ENCODE measurements at regions not wholly inside any gene's neighbourhood (a gene's known extent, or its start where the extent isn't known, plus 50 kb on each side); places are given as distances from the start of the nearest gene placed in this dataset.

- TF ChIP-seq ZBTB33 (IDR thresholded peaks at IDR 0.05; ENCODE audit: extremely low read depth, insufficient replicate concordance, low read length): no peak
- no peak for TF ChIP-seq EGR1 (IDR thresholded peaks at IDR 0.05; ENCODE audit: low read depth)
- no peak for TF ChIP-seq ATF3 (IDR thresholded peaks at IDR 0.05)
Observed at GRCh38 chr2:12510070-12510469, 206.7 kb upstream of the TRIB2 start (continued).

DNA sequence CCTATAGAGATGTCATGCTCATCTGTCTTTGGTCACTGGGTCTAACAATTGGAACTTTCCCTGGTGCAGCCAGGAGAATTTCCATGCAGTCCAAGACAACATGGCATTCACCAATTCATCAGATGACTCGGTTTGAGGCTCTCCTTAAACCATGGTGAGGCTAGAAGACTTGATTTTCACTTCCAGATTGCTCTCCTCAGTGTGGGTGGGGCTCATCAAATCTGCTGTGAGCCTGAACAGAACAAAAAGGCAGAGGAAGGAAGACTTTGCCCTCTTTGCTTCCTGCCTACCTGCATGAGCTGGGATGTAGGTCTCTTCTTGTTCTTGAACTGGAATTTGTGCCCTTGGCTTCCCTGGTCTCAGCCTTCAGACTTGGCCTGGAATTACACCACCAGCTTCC lies 203.4 kb upstream of the TRIB2 start:
- BruUV-seq (replicated peaks): no TSS peak
- Histone ChIP-seq H3K4me2 (ENCODE audit: low read length) (no peak overlapping the region), H3K9me3 (ENCODE audit: control insufficient read depth in 1 of 2, insufficient read depth in 1 of 2, low read depth in 1 of 2, low read length in 2 of 2) (no peaks in the 10 kb centered on the region), H3K27ac (ENCODE audit: low read depth, low read length) (no peak overlapping the region), H2AFZ (ENCODE audit: low read depth, low read length, poor library complexity, severe bottlenecking) (no peak overlapping the region), H4K20me1 (ENCODE audit: insufficient read depth) (no peaks in the 10 kb centered on the region), H3K4me3 (replicated peaks in 1 of 2; ENCODE audit: low read depth in 1 of 2, low read length in 2 of 2) (no peak overlapping the region), H3K9me2 (ENCODE audit: insufficient read depth) (no peaks in the 10 kb centered on the region), H3K27me3 (ENCODE audit: insufficient read depth, low read length) (0 out of 2 replicates have a peak, but pooled peaks cover under 1% of the 10 kb centered on the region), H3K36me3 (ENCODE audit: control insufficient read depth in 1 of 2, insufficient read depth in 2 of 2, low read length in 2 of 2) (no peaks in the 10 kb centered on the region), H3K9ac (ENCODE audit: low read length) (no peak overlapping the region), H3K79me2 (ENCODE audit: insufficient read depth, low read length) (no peaks in the 10 kb centered on the region), H3K4me1 (ENCODE audit: control insufficient read depth in 1 of 2, insufficient read depth in 2 of 2, low read length in 2 of 2) (no peaks in the 10 kb centered on the region)
- no peak for DNase-seq (ENCODE audit: low read depth, low spot score)
- intact Hi-C loops (cut with micrococcal nuclease): no loop called here
- TF ChIP-seq RAD21 (IDR thresholded peaks at IDR 0.05; ENCODE audit: low read depth) (no peak), CBX3 (IDR thresholded peaks at IDR 0.05; ENCODE audit: low read depth) (no peak), ZNF274 (IDR thresholded peaks at IDR 0.05; ENCODE audit: low read depth, low read length) (no peak), EZH2phosphoT487 (IDR thresholded peaks at IDR 0.05; ENCODE audit: borderline replicate concordance) (no peak), POLR2A (IDR thresholded peaks at IDR 0.05; ENCODE audit: borderline replicate concordance, extremely low read depth, insufficient read depth, insufficient read length) (no peak), JUND (IDR thresholded peaks at IDR 0.05) (no peak), SIN3A (IDR thresholded peaks at IDR 0.05; ENCODE audit: low read depth) (no peak), SP1 (IDR thresholded peaks at IDR 0.05; ENCODE audit: low read depth) (no peak), YY1 (IDR thresholded peaks at IDR 0.05; ENCODE audit: extremely low read depth, insufficient replicate concordance, low read depth, low read length) (no peak), POLR2AphosphoS5 (IDR thresholded peaks at IDR 0.05; ENCODE audit: low read depth, low read length) (no peak), FOSL1 (IDR thresholded peaks at IDR 0.05; ENCODE audit: low read depth) (no peak), ZBTB33 (IDR thresholded peaks at IDR 0.05; ENCODE audit: extremely low read depth, insufficient replicate concordance, low read length) (no peak), ELF1 (IDR thresholded peaks at IDR 0.05; ENCODE audit: borderline replicate concordance, low read depth) (no peak), ATF3 (IDR thresholded peaks at IDR 0.05) (no peak), ZFX (IDR thresholded peaks at IDR 0.05) (no peak), EGR1 (IDR thresholded peaks at IDR 0.05; ENCODE audit: low read depth) (no peak), SRF (IDR thresholded peaks at IDR 0.05; ENCODE audit: low read depth) (no peak)
- TF ChIP-seq, protein P1, sequence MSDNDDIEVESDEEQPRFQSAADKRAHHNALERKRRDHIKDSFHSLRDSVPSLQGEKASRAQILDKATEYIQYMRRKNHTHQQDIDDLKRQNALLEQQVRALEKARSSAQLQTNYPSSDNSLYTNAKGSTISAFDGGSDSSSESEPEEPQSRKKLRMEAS (IDR thresholded peaks at IDR 0.05): no peak
- TF ChIP-seq, protein P2, sequence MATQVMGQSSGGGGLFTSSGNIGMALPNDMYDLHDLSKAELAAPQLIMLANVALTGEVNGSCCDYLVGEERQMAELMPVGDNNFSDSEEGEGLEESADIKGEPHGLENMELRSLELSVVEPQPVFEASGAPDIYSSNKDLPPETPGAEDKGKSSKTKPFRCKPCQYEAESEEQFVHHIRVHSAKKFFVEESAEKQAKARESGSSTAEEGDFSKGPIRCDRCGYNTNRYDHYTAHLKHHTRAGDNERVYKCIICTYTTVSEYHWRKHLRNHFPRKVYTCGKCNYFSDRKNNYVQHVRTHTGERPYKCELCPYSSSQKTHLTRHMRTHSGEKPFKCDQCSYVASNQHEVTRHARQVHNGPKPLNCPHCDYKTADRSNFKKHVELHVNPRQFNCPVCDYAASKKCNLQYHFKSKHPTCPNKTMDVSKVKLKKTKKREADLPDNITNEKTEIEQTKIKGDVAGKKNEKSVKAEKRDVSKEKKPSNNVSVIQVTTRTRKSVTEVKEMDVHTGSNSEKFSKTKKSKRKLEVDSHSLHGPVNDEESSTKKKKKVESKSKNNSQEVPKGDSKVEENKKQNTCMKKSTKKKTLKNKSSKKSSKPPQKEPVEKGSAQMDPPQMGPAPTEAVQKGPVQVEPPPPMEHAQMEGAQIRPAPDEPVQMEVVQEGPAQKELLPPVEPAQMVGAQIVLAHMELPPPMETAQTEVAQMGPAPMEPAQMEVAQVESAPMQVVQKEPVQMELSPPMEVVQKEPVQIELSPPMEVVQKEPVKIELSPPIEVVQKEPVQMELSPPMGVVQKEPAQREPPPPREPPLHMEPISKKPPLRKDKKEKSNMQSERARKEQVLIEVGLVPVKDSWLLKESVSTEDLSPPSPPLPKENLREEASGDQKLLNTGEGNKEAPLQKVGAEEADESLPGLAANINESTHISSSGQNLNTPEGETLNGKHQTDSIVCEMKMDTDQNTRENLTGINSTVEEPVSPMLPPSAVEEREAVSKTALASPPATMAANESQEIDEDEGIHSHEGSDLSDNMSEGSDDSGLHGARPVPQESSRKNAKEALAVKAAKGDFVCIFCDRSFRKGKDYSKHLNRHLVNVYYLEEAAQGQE (IDR thresholded peaks at IDR 0.05; ENCODE audit: low read depth): no peak
- ChIA-PET POLR2A (no interaction called here), CTCF (no interaction called here), RAD21 (ENCODE audit: low non-redundant PET in 1 of 2, low total read pairs in 2 of 2, uncharacterized antibody in 2 of 2, unreplicated experiment in 2 of 2) (no interaction called here)
- ATAC-seq: no peak
